ENCODE measurements at regions not wholly inside any gene's neighbourhood (a gene's known extent, or its start where the extent isn't known, plus 50 kb on each side); places are given as distances from the start of the nearest gene placed in this dataset.

- TF ChIP-seq MTA1 (IDR thresholded peaks at IDR 0.05; ENCODE audit: borderline replicate concordance) = no peak
- no peak for TF ChIP-seq ZBTB7A (IDR thresholded peaks at IDR 0.05; ENCODE audit: borderline replicate concordance, control insufficient read depth, low read depth, low read length)
- no peak for TF ChIP-seq ZFP36 (IDR thresholded peaks at IDR 0.05; ENCODE audit: low read depth, low read length, partially characterized antibody)
- TF ChIP-seq ZNF609 (CRISPR knock-in tag; IDR thresholded peaks at IDR 0.05; ENCODE audit: borderline replicate concordance) = no peak
- no peak for TF ChIP-seq DLX4 (CRISPR knock-in tag; IDR thresholded peaks at IDR 0.05)
- no peak for TF ChIP-seq CHD2 (IDR thresholded peaks at IDR 0.05; ENCODE audit: low read depth, low read length)
- no peak for TF ChIP-seq POLR2A (conservative IDR thresholded peaks at IDR 0.05)
- no peak for TF ChIP-seq ARHGAP35 (IDR thresholded peaks at IDR 0.05; ENCODE audit: partially characterized antibody)
These were observed 116.1 kb downstream of the CCDC34 start for GRCh38 chr11:27246925-27247324.

Measured in K562 (cell line).